H1 (cell line): ENCODE measurements at regions not wholly inside any gene's neighbourhood (a gene's known extent, or its start where the extent isn't known, plus 50 kb on each side); places are given as distances from the start of the nearest gene placed in this dataset.

Experiments
- CTCF ChIA-PET: fragments of 300-600 bp; sonication (Branson Sonifier 250); formaldehyde crosslinking; loops from one replicate; lab custom pipeline; 2021; ENCODE audit not compliant: partially characterized antibody; lab: Charles Lee
- POLR2A ChIA-PET: fragments of 300-600 bp; sonication (Branson Sonifier 250); formaldehyde crosslinking; loops from one replicate; lab custom pipeline; 2021; ENCODE audit warnings: inconsistent platforms; ENCODE audit not compliant: partially characterized antibody; lab: Charles Lee
- DNase-seq, 2 experiments: peaks; one replicate each; pipeline versions ENCODE4 v3.0.0 to v3.0.0-alpha.2; 2010 to 2022; ENCODE audit warnings: low spot score in 2 of 2, low read depth in 1 of 2, mixed read lengths in 1 of 2
- FAIRE-seq: peaks from 2 replicates; lab custom pipeline; 2011; peaks lifted over from hg19 to GRCh38; lab: Jason Lieb, UNC
- H2AFZ ChIP-seq: 2 replicates; pipeline ENCODE4 v1.8.1; 2012; ENCODE audit warnings: low read length, inconsistent platforms
- H2AK5ac ChIP-seq: 2 replicates; pipeline ENCODE4 v1.6.1; 2013; ENCODE audit warnings: low read depth, low read length
- H2BK120ac ChIP-seq: replicated peaks from 2 replicates; pipeline ENCODE3; 2013; ENCODE audit warnings: low read depth, low read length, inconsistent platforms
- H2BK12ac ChIP-seq: 2 replicates; pipeline ENCODE4 v1.6.1; 2013; ENCODE audit warnings: low read depth, low read length
- H2BK15ac ChIP-seq: 2 replicates; pipeline ENCODE4 v1.6.1; 2013; ENCODE audit warnings: low read length
- H2BK20ac ChIP-seq: 2 replicates; pipeline ENCODE4 v1.6.1; 2013; ENCODE audit warnings: low read length
- H2BK5ac ChIP-seq: 2 replicates; pipeline ENCODE4 v1.6.1; 2013; ENCODE audit warnings: low read depth, low read length
- H3K14ac ChIP-seq: 2 replicates; pipeline ENCODE4 v1.6.1; 2013; ENCODE audit warnings: inconsistent platforms; ENCODE audit not compliant: insufficient read length
- H3K18ac ChIP-seq: 2 replicates; pipeline ENCODE4 v1.6.1; 2013; ENCODE audit warnings: low read length; ENCODE audit errors: extremely low read depth
- H3K23ac ChIP-seq: 2 replicates; pipeline ENCODE4 v1.6.1; 2013; ENCODE audit warnings: inconsistent platforms; ENCODE audit not compliant: insufficient read length
- H3K23me2 ChIP-seq: 2 replicates; pipeline ENCODE4 v1.6.1; 2013; ENCODE audit warnings: low read depth, low read length
- H3K27ac ChIP-seq: 2 replicates; pipeline ENCODE4 v1.6.1; 2011; ENCODE audit warnings: low read depth, low read length, inconsistent platforms
- H3K27me3 ChIP-seq, 4 experiments: replicated peaks in 1 of 4; 1 replicate in 1 of 4; 2 replicates in 3 of 4; pipeline versions ENCODE4 v1.6.1 to v1.8.1; 2011 to 2013; ENCODE audit warnings: low read length in 3 of 4, mild to moderate bottlenecking in 3 of 4, inconsistent platforms in 2 of 4, mixed read lengths in 2 of 4, moderate library complexity in 1 of 4; ENCODE audit not compliant: control insufficient read depth in 3 of 4, insufficient read depth in 3 of 4; ENCODE audit errors: extremely low read depth in 1 of 4
- H3K36me3 ChIP-seq, 4 experiments: 2 replicates each; pipeline versions ENCODE4 v1.6.1 to v1.8.1; 2011 to 2013; ENCODE audit warnings: mild to moderate bottlenecking in 4 of 4, low read length in 3 of 4, moderate library complexity in 2 of 4, control low read depth in 1 of 4, inconsistent platforms in 1 of 4; ENCODE audit not compliant: insufficient read depth in 4 of 4, control insufficient read depth in 2 of 4
- H3K4ac ChIP-seq: replicated peaks from 2 replicates; pipeline ENCODE3; 2013; ENCODE audit warnings: low read length, low read depth, mixed read lengths, inconsistent platforms; ENCODE audit not compliant: insufficient read length
- H3K4me1 ChIP-seq, 4 experiments: replicated peaks in 1 of 4; 1 replicate in 1 of 4; 2 replicates in 3 of 4; pipeline versions ENCODE4 v1.6.1 to v1.8.1; 2011 to 2013; ENCODE audit warnings: low read length in 3 of 4, inconsistent platforms in 2 of 4, mixed read lengths in 1 of 4; ENCODE audit not compliant: insufficient read depth in 4 of 4, control insufficient read depth in 3 of 4
- H3K4me2 ChIP-seq, 2 experiments: 2 replicates each; pipeline versions ENCODE4 v1.6.1 to v1.8.1; 2011 to 2013; ENCODE audit warnings: low read depth in 2 of 2, low read length in 2 of 2, control low read depth in 1 of 2, inconsistent platforms in 1 of 2, mild to moderate bottlenecking in 1 of 2; ENCODE audit not compliant: insufficient read depth in 1 of 2
- H3K4me3 ChIP-seq, 4 experiments: fragments of 200-600, 300-600 bp in 1 of 4; sonication (generic), shearing (Covaris generic), sonication (Bioruptor Twin) in 1 of 4; 2 replicates each; pipeline versions ENCODE4 v1.5.1 to v1.8.1; 2011 to 2016; ENCODE audit warnings: low read length in 4 of 4, low read depth in 3 of 4, control low read depth in 2 of 4, inconsistent platforms in 2 of 4, mild to moderate bottlenecking in 2 of 4, mixed read lengths in 1 of 4, moderate library complexity in 1 of 4; ENCODE audit not compliant: insufficient read depth in 2 of 4; ENCODE audit errors: extremely low read depth in 1 of 4
- H3K56ac ChIP-seq: replicated peaks from 2 replicates; pipeline ENCODE3; 2013; ENCODE audit warnings: low read depth, mild to moderate bottlenecking, mixed read lengths, low read length, inconsistent platforms; ENCODE audit not compliant: insufficient read length
- H3K79me1 ChIP-seq: 2 replicates; pipeline ENCODE4 v1.6.1; 2013; ENCODE audit warnings: low read depth, low read length, control low read depth
- H3K79me2 ChIP-seq, 2 experiments: 2 replicates each; pipeline versions ENCODE4 v1.6.1 to v1.8.1; 2012 to 2013; ENCODE audit warnings: low read length in 2 of 2, mild to moderate bottlenecking in 2 of 2, inconsistent platforms in 1 of 2; ENCODE audit not compliant: insufficient read depth in 2 of 2, control insufficient read depth in 1 of 2
- H3K9ac ChIP-seq, 4 experiments: replicated peaks in 1 of 4; 1 replicate in 1 of 4; 2 replicates in 3 of 4; pipeline versions ENCODE4 v1.6.1 to v1.8.1; 2011 to 2013; ENCODE audit warnings: low read depth in 3 of 4, low read length in 3 of 4, control low read depth in 2 of 4, mild to moderate bottlenecking in 2 of 4, moderate library complexity in 2 of 4, inconsistent platforms in 1 of 4; ENCODE audit errors: extremely low read depth in 1 of 4
- H3K9me3 ChIP-seq, 2 experiments: 2 replicates each; pipeline versions ENCODE4 v1.6.1 to v1.8.1; 2012 to 2013; ENCODE audit warnings: mild to moderate bottlenecking in 2 of 2, moderate library complexity in 2 of 2, control low read depth in 1 of 2, inconsistent platforms in 1 of 2, low read depth in 1 of 2, low read length in 1 of 2, mixed read lengths in 1 of 2; ENCODE audit not compliant: insufficient read depth in 2 of 2
- H4K20me1 ChIP-seq, 2 experiments: replicated peaks in 1 of 2; 2 replicates each; pipeline versions ENCODE3 to v1.8.1; 2011 to 2013; ENCODE audit warnings: inconsistent platforms in 2 of 2, low read length in 2 of 2, mild to moderate bottlenecking in 1 of 2; ENCODE audit not compliant: insufficient read depth in 2 of 2, control insufficient read depth in 1 of 2
- H4K5ac ChIP-seq: 2 replicates; pipeline ENCODE4 v1.6.1; 2013; ENCODE audit warnings: low read length, low read depth, mixed read lengths, inconsistent platforms; ENCODE audit not compliant: insufficient read length
- H4K8ac ChIP-seq: 2 replicates; pipeline ENCODE4 v1.8.0; 2013; ENCODE audit warnings: mild to moderate bottlenecking, moderate library complexity, low read length, inconsistent platforms; ENCODE audit not compliant: insufficient read depth; ENCODE audit errors: extremely low read depth
- H4K91ac ChIP-seq: replicated peaks from 2 replicates; pipeline ENCODE3; 2013; ENCODE audit warnings: low read length, mixed read lengths, inconsistent platforms; ENCODE audit not compliant: insufficient read length
- BCL11A ChIP-seq, 2 experiments: IDR thresholded peaks; one replicate each; pipeline ENCODE4 v1.6.1; 2011; ENCODE audit warnings: low read depth in 2 of 2, low read length in 2 of 2, mild to moderate bottlenecking in 2 of 2
- CBX5 ChIP-seq: fragments of 300-800, 300-1000 bp; sonication (generic); IDR thresholded peaks from 2 replicates; pipeline ENCODE4 v1.7.1; 2016; ENCODE audit warnings: antibody characterized with exemption, low read length, low read depth
- CHD1 ChIP-seq: IDR thresholded peaks from 2 replicates; pipeline ENCODE4 v1.6.1; 2012; ENCODE audit warnings: low read depth, low read length, improper control_type of control experiment
- CREB1 ChIP-seq: IDR thresholded peaks from 2 replicates; pipeline ENCODE4 v1.6.1; 2012; ENCODE audit warnings: inconsistent platforms
- CTCF ChIP-seq, 3 experiments: IDR thresholded peaks; 1 replicate in 2 of 3; 2 replicates in 1 of 3; pipeline versions ENCODE4 v1.5.1 to v1.6.1; 2011; ENCODE audit warnings: low read length in 3 of 3, mild to moderate bottlenecking in 3 of 3, inconsistent platforms in 2 of 3, low read depth in 1 of 3, moderate library complexity in 1 of 3; ENCODE audit not compliant: insufficient read depth in 1 of 3; ENCODE audit errors: control extremely low read depth in 1 of 3
- E2F6 ChIP-seq: IDR thresholded peaks from 2 replicates; pipeline ENCODE4 v1.6.1; 2012; ENCODE audit warnings: inconsistent platforms
- HDAC6 ChIP-seq: IDR thresholded peaks from one replicate; pipeline ENCODE4 v1.7.1; 2012; ENCODE audit warnings: low read depth, mild to moderate bottlenecking, inconsistent platforms, low read length, moderate library complexity
- JUND ChIP-seq: IDR thresholded peaks from 2 replicates; pipeline ENCODE4 v1.6.1; 2011; ENCODE audit warnings: mild to moderate bottlenecking, improper control_type of control experiment, low read length
- MAX ChIP-seq: IDR thresholded peaks from 2 replicates; pipeline ENCODE4 v1.6.1; 2012; ENCODE audit warnings: inconsistent platforms
- POLR2AphosphoS5 ChIP-seq: IDR thresholded peaks from 2 replicates; pipeline ENCODE4 v1.6.1; 2011; ENCODE audit warnings: low read depth, low read length
- POU5F1 ChIP-seq: IDR thresholded peaks from 2 replicates; pipeline ENCODE4 v1.6.1; 2011; ENCODE audit warnings: low read depth, mild to moderate bottlenecking, low read length, moderate library complexity
- SP2 ChIP-seq: IDR thresholded peaks from 2 replicates; pipeline ENCODE4 v1.6.1; 2012; ENCODE audit warnings: mild to moderate bottlenecking, low read length, inconsistent platforms
- TAF1 ChIP-seq: IDR thresholded peaks from 2 replicates; pipeline ENCODE4 v1.6.1; 2011; ENCODE audit warnings: mild to moderate bottlenecking, low read depth, low read length
- WGBS, 2 experiments: shearing (Covaris generic) in 1 of 2; methylation state at CpG; one replicate each; pipeline versions ENCODE4 v1.1.6 to v1.1.7; 2013 to 2015; ENCODE audit warnings: low lambda C conversion rate in 2 of 2, mixed read lengths in 2 of 2, inconsistent platforms in 1 of 2, low coverage in 1 of 2, missing lambda C conversion rate in 1 of 2; ENCODE audit not compliant: insufficient replicate concordance in 2 of 2, insufficient coverage in 1 of 2, insufficient read length in 1 of 2; ENCODE audit errors: extremely low coverage in 1 of 2, missing lambda C conversion rate in 1 of 2; 5-methylcytosine and 5-hydroxymethylcytosine counted together

- Histone ChIP-seq H3K4ac (no peak overlapping the region), H3K9me3 (no peaks in the 10 kb centered on the region), H3K36me3 (no peaks in the 10 kb centered on the region), H4K20me1 (no peaks in the 10 kb centered on the region), H2AFZ (no peak overlapping the region), H3K23ac (no peak overlapping the region), H3K14ac (no peak overlapping the region), H2BK20ac (no peak overlapping the region), H2AK5ac (no peak overlapping the region), H3K27me3 (no peaks in the 10 kb centered on the region), H4K8ac (no peak overlapping the region), H3K4me2 (no peak overlapping the region), H3K18ac (no peak overlapping the region), H3K79me2 (no peaks in the 10 kb centered on the region), H3K4me1 (peaks cover 0 to 5% (median 5%) of the 10 kb centered on the region in 4 experiments; a peak in 3 of 7 replicates), H3K9ac (no peak overlapping the region), H2BK5ac (no peak overlapping the region), H4K91ac (no peak overlapping the region), H3K4me3 (no peak overlapping the region), H3K56ac (no peak overlapping the region), H2BK12ac (no peak overlapping the region), H3K79me1 (no peaks in the 10 kb centered on the region), H4K5ac (no peak overlapping the region), H3K27ac (no peak overlapping the region), H2BK120ac (no peak overlapping the region), H3K23me2 (no peaks in the 10 kb centered on the region), H2BK15ac (no peak overlapping the region)
- DNase-seq (no peak), FAIRE-seq (no peak)
- ChIA-PET CTCF (interaction anchor here (0.7 to 2.4 kb wide), 3 partner anchors 14 to 478 kb away, joined by 3 to 9 read pairs (median 4); no protein-coding TSS in a partner anchor), POLR2A (no interaction called here)
- no peak for TF ChIP-seq MAX
- TF ChIP-seq BCL11A (IDR thresholded peaks at IDR 0.05; ENCODE audit: low read depth in 2 of 2, low read length in 2 of 2), result no peak
- no peak for TF ChIP-seq SP2
- no peak for TF ChIP-seq JUND
- TF ChIP-seq CBX5, result no peak
- no peak for TF ChIP-seq POU5F1
- TF ChIP-seq HDAC6, result no peak
- no peak for TF ChIP-seq CREB1
- no peak for TF ChIP-seq CTCF (IDR thresholded peaks at IDR 0.05; ENCODE audit: control extremely low read depth in 1 of 3, insufficient read depth in 1 of 3, low read depth in 1 of 3, low read length in 3 of 3)
- TF ChIP-seq POLR2AphosphoS5, result no peak
- no peak for TF ChIP-seq CHD1
- no peak for TF ChIP-seq E2F6
- TF ChIP-seq TAF1, result no peak
- WGBS, 2 experiments, result 86% methylated on average over 3 of the region's 3 CpGs; no CpG with 5 or more reads in 1 of the 2 experiments
Measured at GRCh38 chr1:187411118-187411517, 582.4 kb downstream of the PLA2G4A start.
